Heart right ventricle (tissue), 16 donors: ENCODE measurements at regions not wholly inside any gene's neighbourhood (a gene's known extent, or its start where the extent isn't known, plus 50 kb on each side); places are given as distances from the start of the nearest gene placed in this dataset.

Experiments used
- ATAC-seq, 8 donors: fragments of 200-7000 bp; cut with Tn5 transposase; one replicate each; pipeline ENCODE4 v1.9.1; 2020; ENCODE audit warnings: mild to moderate bottlenecking in 8 of 8, moderate library complexity in 8 of 8, moderate number of reproducible peaks in 1 of 8
- DNase-seq, 2 donors: peaks; one replicate each; pipeline ENCODE4 v3.0.0-alpha.2; 2020
- H3K27ac ChIP-seq, 10 donors: fragments of 200-600 bp; sonication (generic) in 2 of 10; one replicate each; pipeline versions ENCODE4 v1.5.0 to v1.8.0; 2020 to 2022; ENCODE audit warnings: mild to moderate bottlenecking in 3 of 10
- H3K27me3 ChIP-seq, 7 donors: fragments of 200-600 bp; one replicate each; pipeline ENCODE4 v1.8.0; 2021 to 2022; ENCODE audit warnings: mild to moderate bottlenecking in 2 of 7
- H3K36me3 ChIP-seq, 9 donors: fragments of 200-600 bp; sonication (generic) in 1 of 9; one replicate each; pipeline versions ENCODE4 v1.5.0 to v1.8.0; 2020 to 2022; ENCODE audit warnings: mild to moderate bottlenecking in 2 of 9
- H3K4me1 ChIP-seq, 9 donors: fragments of 200-600 bp; sonication (generic) in 1 of 9; one replicate each; pipeline versions ENCODE4 v1.5.0 to v1.8.0; 2020 to 2022; ENCODE audit warnings: mild to moderate bottlenecking in 4 of 9
- H3K4me3 ChIP-seq, 10 donors: fragments of 200-600 bp; sonication (generic) in 2 of 10; one replicate each; pipeline versions ENCODE4 v1.5.0 to v1.8.0; 2020 to 2022; ENCODE audit warnings: mild to moderate bottlenecking in 7 of 10, moderate library complexity in 2 of 10
- H3K9me3 ChIP-seq, 11 donors: fragments of 200-600 bp in 10 of 11; sonication (generic) in 2 of 11; one replicate each; pipeline versions ENCODE4 v1.5.0 to v1.8.0; 2013 to 2022; ENCODE audit warnings: mild to moderate bottlenecking in 2 of 11, control low read depth in 1 of 11, moderate library complexity in 1 of 11
- CTCF ChIP-seq, 9 donors: fragments of 200-600 bp; sonication (generic) in 2 of 9; IDR thresholded peaks; one replicate each; pipeline versions ENCODE4 v1.5.0 to v1.8.0; 2021 to 2022; ENCODE audit warnings: antibody characterized with exemption in 9 of 9, mild to moderate bottlenecking in 5 of 9, moderate library complexity in 1 of 9
- WGBS, 2 donors: extraction: QIAGEN DNeasy Blood & Tissue Kit; methylation state at CpG; one replicate each; pipeline ENCODE4 v1.1.7; 2013; ENCODE audit warnings: inconsistent platforms in 1 of 2; 5-methylcytosine and 5-hydroxymethylcytosine counted together
- intact Hi-C, 10 donors: fragments of 100-400 bp; cut with DNase I; formaldehyde crosslinking; loops; one replicate each; pipeline versions ENCODE4 v1.11.1 to v1.14.2; 2022
- donor health status: Arrhythmogenic right ventricular cardiomyopathy.
- donor health status: ischemic (EF 13 %, LVEDD 7.1; RV severe dilation, severe dysfunction).
- donor health status: healthy with polysubstance abuse.
- donor health status: DM: no; HTN: yes; CAD: no.
- donor health status: DM: no; HTN: no; CAD: no.
- donor health status: ischemic (EF 25% LVEDD 6.9; RV normal size, moderate dysfunction).
- donor health status: ischemic (EF 25% LVEDD 5.7; RV mildly dilated, moderate dysfunction).
- donor health status: healthy.
- donor health status: DM: yes; HTN: yes; CAD: no.
- donor health status: Ischemic cardiomyopathy.
- donor health status: ischemic (EF 35%, LVEDD 5.7; RV mildly dilated, moderate dysfunction).
- donor health status: nonischemic (EF 11% LVEDD 7.7; RV severe dilation, severe dysfunction).
- donor health status: DM: yes; HTN: yes; CAD: no.
- donor health status: PGD.
- donor health status: ischemic (EF 29% LVEDD 5.4; RV normal size, mild dysfunction).
- donor health status: nonischemic (EF 23%, LVEDD 6.1; RV moderate dilation, normal function).

GRCh38 chr11:127252321-127252720 lies 251.8 kb upstream of the KIRREL3 start:
- Histone ChIP-seq H3K4me1 (peaks cover 0 to 17% (median 9%) of the 10 kb centered on the region in 9 donors), H3K9me3 (no peaks in the 10 kb centered on the region), H3K27ac (no peak overlapping the region), H3K27me3 (no peaks in the 10 kb centered on the region), H3K36me3 (no peaks in the 10 kb centered on the region), H3K4me3 (no peak overlapping the region)
- intact Hi-C loops: no loop called here
- DNase-seq (peak in 1 of 2 donors; percentile 4), ATAC-seq (peak; percentile 44 to 92 (median 80))
- WGBS, 2 donors: 56 to 57% methylated on average over 3 of the region's 3 CpGs
- TF ChIP-seq CTCF (IDR thresholded peaks at IDR 0.05): no peak

- H3K4me1 ChIP-seq: peaks cover 0 to 17% (median 9%) of the 10 kb centered on the region in 9 donors
- no peak overlapping the region for H3K4me3 ChIP-seq
- intact Hi-C loops: no loop called here
- no peak for DNase-seq
- H3K9me3 ChIP-seq: no peaks in the 10 kb centered on the region
- H3K27ac ChIP-seq: no peak overlapping the region
- no peak for TF ChIP-seq CTCF (IDR thresholded peaks at IDR 0.05)
- H3K36me3 ChIP-seq: no peaks in the 10 kb centered on the region
- H3K27me3 ChIP-seq: peaks cover 0 to 4% (median 0%) of the 10 kb centered on the region in 7 donors
- no peak for ATAC-seq
- WGBS, 2 donors: 87 to 91% methylated on average over 4 of the region's 4 CpGs
These were observed 249.0 kb upstream of the KIRREL3 start for GRCh38 chr11:127249576-127249975.

- DNase-seq (no peak), ATAC-seq (no peak)
- H3K27ac ChIP-seq: no peak overlapping the region
- peaks cover 0 to 15% (median 9%) of the 10 kb centered on the region in 9 donors for H3K4me1 ChIP-seq
- H3K9me3 ChIP-seq: no peaks in the 10 kb centered on the region
- H3K27me3 ChIP-seq: peaks cover 0 to 9% (median 1%) of the 10 kb centered on the region in 7 donors
- no peak for TF ChIP-seq CTCF (IDR thresholded peaks at IDR 0.05)
- H3K36me3 ChIP-seq: no peaks in the 10 kb centered on the region
- no peak overlapping the region for H3K4me3 ChIP-seq
- intact Hi-C loops: no loop called here
- WGBS, 2 donors: 57 to 68% methylated on average over 3 of the region's 3 CpGs
These were observed 247.9 kb upstream of the KIRREL3 start for GRCh38 chr11:127248476-127248875.

- peaks cover 0 to 9% (median 5%) of the 10 kb centered on the region in 9 donors for H3K4me1 ChIP-seq
- WGBS, 2 donors: 67 to 78% methylated on average over 7 of the region's 7 CpGs
- no peak for TF ChIP-seq CTCF (IDR thresholded peaks at IDR 0.05)
- peaks cover 0 to 11% (median 6%) of the 10 kb centered on the region in 7 donors for H3K27me3 ChIP-seq
- intact Hi-C loops: no loop called here
- no peak overlapping the region for H3K4me3 ChIP-seq
- H3K36me3 ChIP-seq: no peaks in the 10 kb centered on the region
- no peaks in the 10 kb centered on the region for H3K9me3 ChIP-seq
- ATAC-seq: no peak
- DNase-seq: no peak
- H3K27ac ChIP-seq: no peak overlapping the region
These were observed 246.8 kb upstream of the KIRREL3 start for GRCh38 chr11:127247261-127247851.
